Cardiac muscle cell (in vitro differentiated cells and primary cell): ENCODE measurements at regions not wholly inside any gene's neighbourhood (a gene's known extent, or its start where the extent isn't known, plus 50 kb on each side); places are given as distances from the start of the nearest gene placed in this dataset.
"Not testable (repeated sequence)": the region's sequence is repeated elsewhere in the genome, so short reads cannot be mapped to it uniquely, and the experiment has no call there.

Source experiments
- DNase-seq, 2 donors: peaks; one replicate each; pipeline versions ENCODE4 v3.0.0 to v3.0.0-alpha.2; 2010 to 2017; ENCODE audit warnings: low read depth in 1 of 2, low spot score in 1 of 2
- H3K27ac ChIP-seq: fragments of 200-600 bp; sonication (generic); 2 replicates; pipeline ENCODE4 v1.5.1; 2016
- H3K27me3 ChIP-seq: fragments of 200-600 bp; sonication (generic); 2 replicates; pipeline ENCODE4 v1.6.0; 2016; ENCODE audit warnings: control low read depth
- H3K36me3 ChIP-seq: fragments of 200-600 bp; sonication (generic); 2 replicates; pipeline ENCODE4 v1.5.1; 2016; ENCODE audit warnings: control low read depth
- H3K4me1 ChIP-seq: fragments of 200-600 bp; sonication (generic); 2 replicates; pipeline ENCODE4 v1.8.1; 2017; ENCODE audit warnings: low read depth, mild to moderate bottlenecking, mixed run types
- H3K4me3 ChIP-seq: fragments of 200-600 bp; sonication (generic); 2 replicates; pipeline ENCODE4 v1.5.1; 2016; ENCODE audit warnings: mild to moderate bottlenecking
- H3K9me3 ChIP-seq: fragments of 200-600 bp; sonication (generic); 2 replicates; pipeline ENCODE4 v1.5.1; 2017; ENCODE audit warnings: low read depth, mild to moderate bottlenecking, control low read depth
- TF ChIP-seq, protein P1 (sequence below): IDR thresholded peaks from 2 replicates; pipeline ENCODE4 v1.5.1; 2012; ENCODE audit warnings: low read depth, mild to moderate bottlenecking, low read length

DNA sequence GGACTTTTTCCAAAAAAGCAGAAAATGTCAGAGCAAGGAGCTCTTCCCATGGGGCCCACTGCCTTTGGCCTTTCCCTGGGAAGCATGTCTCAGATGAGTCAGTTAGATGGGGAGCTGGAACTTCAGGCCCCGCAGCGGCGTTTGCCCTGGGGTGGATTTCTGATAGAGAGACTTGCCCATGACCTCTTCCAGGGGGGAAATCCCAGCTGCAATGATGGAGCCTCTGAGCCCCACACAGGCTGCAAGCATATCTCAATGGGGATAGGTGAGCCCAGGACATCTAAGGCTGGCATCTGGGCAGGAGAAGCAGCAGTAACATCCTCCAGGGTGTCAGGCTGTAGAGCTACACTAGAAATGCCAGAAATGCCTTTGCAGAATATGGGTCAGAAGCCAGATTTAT is 269.2 kb upstream of the TCERG1L start:
- no peaks in the 10 kb centered on the region for H3K27me3 ChIP-seq
- H3K36me3 ChIP-seq: no peaks in the 10 kb centered on the region
- TF ChIP-seq, protein P1, sequence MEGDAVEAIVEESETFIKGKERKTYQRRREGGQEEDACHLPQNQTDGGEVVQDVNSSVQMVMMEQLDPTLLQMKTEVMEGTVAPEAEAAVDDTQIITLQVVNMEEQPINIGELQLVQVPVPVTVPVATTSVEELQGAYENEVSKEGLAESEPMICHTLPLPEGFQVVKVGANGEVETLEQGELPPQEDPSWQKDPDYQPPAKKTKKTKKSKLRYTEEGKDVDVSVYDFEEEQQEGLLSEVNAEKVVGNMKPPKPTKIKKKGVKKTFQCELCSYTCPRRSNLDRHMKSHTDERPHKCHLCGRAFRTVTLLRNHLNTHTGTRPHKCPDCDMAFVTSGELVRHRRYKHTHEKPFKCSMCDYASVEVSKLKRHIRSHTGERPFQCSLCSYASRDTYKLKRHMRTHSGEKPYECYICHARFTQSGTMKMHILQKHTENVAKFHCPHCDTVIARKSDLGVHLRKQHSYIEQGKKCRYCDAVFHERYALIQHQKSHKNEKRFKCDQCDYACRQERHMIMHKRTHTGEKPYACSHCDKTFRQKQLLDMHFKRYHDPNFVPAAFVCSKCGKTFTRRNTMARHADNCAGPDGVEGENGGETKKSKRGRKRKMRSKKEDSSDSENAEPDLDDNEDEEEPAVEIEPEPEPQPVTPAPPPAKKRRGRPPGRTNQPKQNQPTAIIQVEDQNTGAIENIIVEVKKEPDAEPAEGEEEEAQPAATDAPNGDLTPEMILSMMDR: no peak
- H3K27ac ChIP-seq: no peak overlapping the region
- no peaks in the 10 kb centered on the region for H3K9me3 ChIP-seq
- no peak for DNase-seq
- no peaks in the 10 kb centered on the region for H3K4me1 ChIP-seq
- H3K4me3 ChIP-seq: no peak overlapping the region

DNA sequence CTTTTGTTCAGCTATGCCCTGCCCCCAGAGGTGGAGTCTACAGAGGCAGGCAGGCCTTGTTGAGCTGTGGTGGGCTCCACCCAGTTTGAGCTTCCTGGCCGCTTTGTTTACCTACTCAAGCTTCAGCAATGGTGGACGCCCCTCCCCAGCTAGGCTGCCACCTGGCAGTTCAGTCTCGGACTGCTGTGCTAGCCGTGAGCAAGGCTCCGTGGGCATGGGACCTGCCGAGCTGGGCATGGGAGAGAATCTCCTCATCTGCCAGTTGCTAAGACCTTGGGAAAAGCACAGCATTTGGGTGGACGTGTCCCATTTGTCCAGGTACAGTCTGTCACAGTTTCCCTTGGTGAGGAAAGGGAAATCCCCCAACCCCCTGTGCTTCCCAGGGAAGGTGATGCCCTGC is 270.0 kb upstream of the TCERG1L start:
- not testable (repeated sequence) for H3K4me3 ChIP-seq, H3K36me3 ChIP-seq, H3K27me3 ChIP-seq, DNase-seq, H3K4me1 ChIP-seq, H3K9me3 ChIP-seq, H3K27ac ChIP-seq

DNA sequence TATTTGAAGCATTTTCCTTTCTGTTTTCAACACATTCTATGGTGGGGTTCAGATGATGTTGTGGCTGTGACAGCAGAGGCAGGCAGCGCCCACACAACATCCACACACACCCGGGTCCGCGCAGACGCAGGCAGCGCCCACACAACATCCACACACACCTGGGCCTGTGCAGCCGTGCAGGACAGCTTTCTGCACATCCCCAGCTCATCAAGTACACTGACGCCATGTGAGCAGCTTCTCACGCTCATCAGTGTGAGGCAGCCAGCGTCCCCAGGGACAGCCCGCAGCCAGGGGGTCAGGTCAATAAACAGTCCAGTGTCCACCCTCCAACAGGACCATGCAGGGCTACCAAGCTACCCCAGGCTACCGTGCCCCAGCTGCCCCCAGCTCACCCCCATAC is 272.8 kb upstream of the TCERG1L start:
- Histone ChIP-seq H3K27me3 (no peaks in the 10 kb centered on the region), H3K36me3 (no peaks in the 10 kb centered on the region), H3K9me3 (no peaks in the 10 kb centered on the region), H3K27ac (no peak overlapping the region), H3K4me1 (no peaks in the 10 kb centered on the region), H3K4me3 (no peak overlapping the region)
- no peak for DNase-seq
- TF ChIP-seq, protein P1: no peak

DNA sequence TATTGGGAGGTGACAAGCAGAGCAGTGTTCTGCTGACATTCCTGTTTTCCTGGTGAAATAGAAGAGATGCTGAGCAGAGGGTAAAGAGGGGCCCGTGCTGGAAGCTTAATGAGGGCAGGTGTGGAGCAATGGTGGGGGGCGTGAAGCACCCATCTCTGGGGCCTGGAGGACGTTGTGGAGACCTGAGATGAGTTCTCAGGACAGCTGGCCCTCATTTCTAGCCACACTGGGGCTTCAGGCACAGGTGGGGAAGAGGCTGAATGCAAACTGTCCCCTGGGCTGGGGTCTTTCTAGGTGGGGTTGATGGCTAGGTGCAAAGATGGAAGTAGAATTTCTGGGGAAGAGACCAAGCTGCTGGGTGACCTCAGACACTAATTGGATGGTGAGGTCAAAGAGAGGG is 274.2 kb upstream of the TCERG1L start:
- TF ChIP-seq, protein P1: no peak
- H3K27ac ChIP-seq: no peak overlapping the region
- H3K4me1 ChIP-seq: no peaks in the 10 kb centered on the region
- no peak overlapping the region for H3K4me3 ChIP-seq
- no peaks in the 10 kb centered on the region for H3K27me3 ChIP-seq
- DNase-seq: no peak
- no peaks in the 10 kb centered on the region for H3K9me3 ChIP-seq
- no peaks in the 10 kb centered on the region for H3K36me3 ChIP-seq

DNA sequence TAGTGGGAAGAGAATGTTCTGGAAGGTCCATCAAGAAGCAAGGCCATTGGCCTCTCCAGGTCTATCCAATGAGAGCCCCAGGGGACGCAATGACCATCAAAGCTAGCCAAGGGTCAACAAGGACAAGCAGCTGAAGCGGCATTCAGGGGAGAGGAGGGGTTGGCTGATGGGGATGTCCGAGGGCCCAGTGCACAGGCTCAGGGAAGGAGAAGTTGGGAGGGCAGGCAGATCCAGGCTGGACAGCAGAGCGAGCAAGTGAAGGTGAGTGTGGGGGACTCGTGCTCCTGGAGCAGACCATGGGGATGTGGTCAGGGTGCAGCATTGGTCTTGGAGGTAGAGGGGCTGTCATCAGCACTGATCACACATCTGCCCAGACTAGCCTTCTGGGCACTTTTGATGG is 275.4 kb upstream of the TCERG1L start:
- DNase-seq: no peak
- Histone ChIP-seq H3K27ac (no peak overlapping the region), H3K4me3 (no peak overlapping the region), H3K36me3 (no peaks in the 10 kb centered on the region), H3K27me3 (no peaks in the 10 kb centered on the region), H3K9me3 (no peaks in the 10 kb centered on the region), H3K4me1 (no peaks in the 10 kb centered on the region)
- TF ChIP-seq, protein P1: no peak

DNA sequence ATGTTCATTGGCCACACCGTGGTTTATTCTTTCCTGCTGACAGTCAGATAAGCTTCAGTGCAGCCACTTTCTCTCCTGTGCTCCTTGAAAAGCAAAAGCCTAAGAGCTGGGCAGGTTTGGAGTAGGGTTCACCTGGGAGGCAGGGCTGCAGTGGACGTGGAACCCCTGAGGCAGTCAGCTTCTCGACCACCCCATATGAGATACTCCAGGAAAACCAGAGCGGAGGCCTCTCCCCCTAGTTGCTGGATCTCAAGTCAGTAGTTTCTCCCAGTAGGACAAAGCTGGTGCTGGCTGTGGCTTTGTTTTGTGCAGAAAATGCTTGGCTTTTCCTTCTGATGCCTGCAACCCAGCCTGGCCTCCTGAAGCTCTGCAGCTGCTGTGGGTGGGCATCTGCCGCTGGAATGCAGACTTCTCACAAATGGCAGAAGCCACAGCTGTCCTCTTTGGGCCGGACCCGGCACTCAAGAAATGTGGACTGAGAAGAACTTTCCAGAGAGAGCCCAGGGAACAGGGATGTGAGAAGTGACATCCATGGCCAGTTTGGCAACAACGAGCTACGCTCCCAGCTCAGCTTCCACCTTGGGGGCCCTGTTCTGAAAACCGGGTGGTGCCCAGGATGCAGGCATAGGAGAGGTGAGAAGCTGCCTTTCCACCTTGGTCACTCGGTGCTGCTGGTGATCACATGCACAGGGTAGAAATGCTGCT is 276.6 kb upstream of the TCERG1L start:
- no peaks in the 10 kb centered on the region for H3K4me1 ChIP-seq
- TF ChIP-seq, protein P1: no peak
- H3K4me3 ChIP-seq: no peak overlapping the region
- H3K27me3 ChIP-seq: no peaks in the 10 kb centered on the region
- DNase-seq: no peak
- no peak overlapping the region for H3K27ac ChIP-seq
- H3K9me3 ChIP-seq: no peaks in the 10 kb centered on the region
- H3K36me3 ChIP-seq: no peaks in the 10 kb centered on the region
